ENCODE measurements at regions not wholly inside any gene's neighbourhood (a gene's known extent, or its start where the extent isn't known, plus 50 kb on each side); places are given as distances from the start of the nearest gene placed in this dataset.

GRCh38 chr11:27571154-27571810, 64.7 kb upstream of the LIN7C start:
- ChIA-PET POLR2A (no interaction called here), CTCF (no interaction called here)
- DNase-seq (ENCODE audit: low read depth, low spot score), result peak; percentile 75
- Histone ChIP-seq H3K4me3 (ENCODE audit: low read depth, low read length) (no peak overlapping the region), H3K9me3 (ENCODE audit: control insufficient read depth, insufficient read depth, low read length) (no peaks in the 10 kb centered on the region), H3K27ac (ENCODE audit: low read depth, low read length) (peak overlapping the region; percentile 58), H3K27me3 (ENCODE audit: control insufficient read depth, insufficient read depth, low read length) (no peaks in the 10 kb centered on the region)
- TF ChIP-seq, protein P1, sequence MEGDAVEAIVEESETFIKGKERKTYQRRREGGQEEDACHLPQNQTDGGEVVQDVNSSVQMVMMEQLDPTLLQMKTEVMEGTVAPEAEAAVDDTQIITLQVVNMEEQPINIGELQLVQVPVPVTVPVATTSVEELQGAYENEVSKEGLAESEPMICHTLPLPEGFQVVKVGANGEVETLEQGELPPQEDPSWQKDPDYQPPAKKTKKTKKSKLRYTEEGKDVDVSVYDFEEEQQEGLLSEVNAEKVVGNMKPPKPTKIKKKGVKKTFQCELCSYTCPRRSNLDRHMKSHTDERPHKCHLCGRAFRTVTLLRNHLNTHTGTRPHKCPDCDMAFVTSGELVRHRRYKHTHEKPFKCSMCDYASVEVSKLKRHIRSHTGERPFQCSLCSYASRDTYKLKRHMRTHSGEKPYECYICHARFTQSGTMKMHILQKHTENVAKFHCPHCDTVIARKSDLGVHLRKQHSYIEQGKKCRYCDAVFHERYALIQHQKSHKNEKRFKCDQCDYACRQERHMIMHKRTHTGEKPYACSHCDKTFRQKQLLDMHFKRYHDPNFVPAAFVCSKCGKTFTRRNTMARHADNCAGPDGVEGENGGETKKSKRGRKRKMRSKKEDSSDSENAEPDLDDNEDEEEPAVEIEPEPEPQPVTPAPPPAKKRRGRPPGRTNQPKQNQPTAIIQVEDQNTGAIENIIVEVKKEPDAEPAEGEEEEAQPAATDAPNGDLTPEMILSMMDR (IDR thresholded peaks at IDR 0.05; ENCODE audit: low read depth, low read length), result no peak

DNA sequence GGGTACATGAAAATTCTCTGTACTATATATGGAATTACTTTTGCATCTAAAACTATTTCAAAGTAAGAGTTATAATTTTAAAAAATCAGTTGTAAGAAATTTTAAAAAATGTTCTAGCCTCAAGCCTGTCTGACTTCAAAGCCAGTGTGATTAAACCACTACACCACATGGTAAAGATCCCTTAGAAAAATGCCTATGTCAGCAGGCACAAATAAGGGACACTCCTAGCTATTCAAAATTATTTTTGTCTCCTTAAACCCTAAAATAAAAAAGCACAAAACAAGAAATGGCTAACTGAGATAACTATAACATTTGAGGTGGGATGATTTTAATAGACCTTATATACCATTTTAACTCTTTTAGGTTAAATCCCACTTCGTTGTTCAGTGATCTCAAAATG, 64.0 kb upstream of the LIN7C start:
- no peak overlapping the region for H3K27ac ChIP-seq (ENCODE audit: low read depth, low read length)
- TF ChIP-seq, protein P1 (IDR thresholded peaks at IDR 0.05; ENCODE audit: low read depth, low read length), result no peak
- no peak for DNase-seq (ENCODE audit: low read depth, low spot score)
- no peaks in the 10 kb centered on the region for H3K9me3 ChIP-seq (ENCODE audit: control insufficient read depth, insufficient read depth, low read length)
- H3K4me3 ChIP-seq (ENCODE audit: low read depth, low read length), result no peak overlapping the region
- CTCF ChIA-PET, result no interaction called here
- H3K27me3 ChIP-seq (ENCODE audit: control insufficient read depth, insufficient read depth, low read length), result no peaks in the 10 kb centered on the region
- POLR2A ChIA-PET, result no interaction called here

GRCh38 chr11:27563641-27564040, 57.1 kb upstream of the LIN7C start:
- DNase-seq (ENCODE audit: low read depth, low spot score), result no peak
- H3K27ac ChIP-seq (ENCODE audit: low read depth, low read length), result no peak overlapping the region
- ChIA-PET POLR2A (no interaction called here), CTCF (interaction anchor here (0.6 kb wide), 1 partner anchor 68 kb away, joined by 3 read pairs; no protein-coding TSS in a partner anchor)
- H3K4me3 ChIP-seq (ENCODE audit: low read depth, low read length), result no peak overlapping the region
- no peaks in the 10 kb centered on the region for H3K9me3 ChIP-seq (ENCODE audit: control insufficient read depth, insufficient read depth, low read length)
- no peaks in the 10 kb centered on the region for H3K27me3 ChIP-seq (ENCODE audit: control insufficient read depth, insufficient read depth, low read length)
- TF ChIP-seq, protein P1 (IDR thresholded peaks at IDR 0.05; ENCODE audit: low read depth, low read length), result no peak

DNA sequence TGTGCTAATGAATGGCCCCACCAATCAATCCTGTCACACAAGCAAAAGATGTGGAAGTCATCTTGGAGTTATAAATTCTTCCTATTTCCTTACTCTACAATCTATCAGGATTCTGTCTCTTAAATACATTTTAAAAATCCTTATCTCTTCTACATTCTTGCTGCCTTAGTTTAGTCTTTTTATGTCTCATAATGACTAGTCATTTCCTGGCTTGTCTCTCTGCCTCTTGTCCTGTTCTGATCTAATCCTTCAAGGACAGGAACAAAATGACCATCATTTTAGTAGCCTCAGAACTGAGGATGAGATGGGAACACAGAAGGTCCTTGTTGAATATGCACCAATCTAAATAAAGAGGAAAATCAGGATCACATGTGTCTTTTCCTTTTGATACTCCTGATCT, 56.6 kb upstream of the LIN7C start:
- Histone ChIP-seq H3K27me3 (ENCODE audit: control insufficient read depth, insufficient read depth, low read length) (no peaks in the 10 kb centered on the region), H3K4me3 (ENCODE audit: low read depth, low read length) (no peak overlapping the region), H3K27ac (ENCODE audit: low read depth, low read length) (no peak overlapping the region), H3K9me3 (ENCODE audit: control insufficient read depth, insufficient read depth, low read length) (no peaks in the 10 kb centered on the region)
- no peak for DNase-seq (ENCODE audit: low read depth, low spot score)
- TF ChIP-seq, protein P1 (IDR thresholded peaks at IDR 0.05; ENCODE audit: low read depth, low read length), result no peak
- ChIA-PET POLR2A (no interaction called here), CTCF (interaction anchor here (0.6 kb wide), 1 partner anchor 67 kb away, joined by 3 read pairs; no protein-coding TSS in a partner anchor)

DNA sequence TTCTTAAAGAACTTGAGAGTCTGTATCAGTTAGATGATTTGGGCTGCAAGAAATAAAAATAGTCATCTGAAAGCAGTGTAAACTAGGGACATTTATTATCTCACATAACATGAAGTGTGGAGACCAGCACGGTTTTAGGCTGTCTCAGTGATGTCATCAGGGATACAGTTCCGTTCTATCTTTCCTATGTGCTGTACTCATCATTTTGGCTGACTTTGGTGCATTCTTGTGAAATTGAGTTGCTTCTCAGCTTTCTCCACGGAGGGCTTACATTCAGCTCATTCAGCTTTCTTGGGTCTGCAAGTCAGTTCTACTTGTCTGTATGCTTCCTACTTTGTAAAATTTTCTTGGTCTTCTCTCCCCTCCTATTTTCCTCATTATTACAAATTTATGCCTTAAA, 51.8 kb upstream of the LIN7C start:
- H3K27me3 ChIP-seq (ENCODE audit: control insufficient read depth, insufficient read depth, low read length), result no peaks in the 10 kb centered on the region
- DNase-seq (ENCODE audit: low read depth, low spot score), result no peak
- TF ChIP-seq, protein P1 (IDR thresholded peaks at IDR 0.05; ENCODE audit: low read depth, low read length), result no peak
- ChIA-PET POLR2A (no interaction called here), CTCF (no interaction called here)
- H3K9me3 ChIP-seq (ENCODE audit: control insufficient read depth, insufficient read depth, low read length), result no peaks in the 10 kb centered on the region
- H3K27ac ChIP-seq (ENCODE audit: low read depth, low read length), result no peak overlapping the region
- no peak overlapping the region for H3K4me3 ChIP-seq (ENCODE audit: low read depth, low read length)

Data from AG04450 (cell line).